Stimulated activated CD4-positive, alpha-beta T cell treated with anti-CD3 and anti-CD28 coated beads, Interleukin-15, amount 100 ng/mL, for 24 hours (primary cell): ENCODE measurements at regions not wholly inside any gene's neighbourhood (a gene's known extent, or its start where the extent isn't known, plus 50 kb on each side); places are given as distances from the start of the nearest gene placed in this dataset.

Experiments
- DNase-seq: peaks from one replicate; pipeline ENCODE4 v3.0.0-alpha.2; 2020

GRCh38 chr7:80403686-80404241 is 108.1 kb downstream of the GNAT3 start:
- DNase-seq, result no peak

GRCh38 chr7:80401708-80402107 is 110.2 kb downstream of the GNAT3 start:
- no peak for DNase-seq

- DNase-seq, result no peak
Observed at GRCh38 chr7:80393786-80394185, 118.1 kb downstream of the GNAT3 start.

- DNase-seq, result no peak
Observed at GRCh38 chr7:80392229-80393169, 119.4 kb downstream of the GNAT3 start.

GRCh38 chr7:80387634-80388193 is 124.2 kb downstream of the GNAT3 start:
- no peak for DNase-seq

GRCh38 chr7:80386686-80387085 is 125.2 kb downstream of the GNAT3 start:
- DNase-seq, result no peak

- DNase-seq, result no peak
Observed at GRCh38 chr7:80385508-80385907, 126.4 kb downstream of the GNAT3 start.

GRCh38 chr7:80380957-80381356 is 130.9 kb downstream of the GNAT3 start:
- no peak for DNase-seq

- DNase-seq, result no peak
Observed at GRCh38 chr7:80379034-80379982, 132.6 kb downstream of the GNAT3 start.

GRCh38 chr7:80374321-80374720 is 137.5 kb downstream of the GNAT3 start:
- DNase-seq, result no peak

- DNase-seq, result no peak
Observed at GRCh38 chr7:80373429-80374032, 138.3 kb downstream of the GNAT3 start.

GRCh38 chr7:80372415-80372814 is 139.4 kb downstream of the GNAT3 start:
- DNase-seq, result no peak

- no peak for DNase-seq
Observed at GRCh38 chr7:80370587-80370986, 141.3 kb downstream of the GNAT3 start.

- no peak for DNase-seq
Observed at GRCh38 chr7:80369321-80369720, 142.5 kb downstream of the GNAT3 start.

GRCh38 chr7:80362677-80363076 is 149.2 kb downstream of the GNAT3 start:
- DNase-seq, result no peak

GRCh38 chr7:80362010-80362618 is 149.8 kb downstream of the GNAT3 start:
- DNase-seq, result no peak

GRCh38 chr7:80359476-80359875 is 152.4 kb downstream of the GNAT3 start:
- no peak for DNase-seq

- DNase-seq, result no peak
Observed at GRCh38 chr7:80359029-80359428, 152.8 kb downstream of the GNAT3 start.

- DNase-seq, result no peak
Observed at GRCh38 chr7:80357530-80357929, 154.3 kb downstream of the GNAT3 start.

- DNase-seq, result no peak
Observed at GRCh38 chr7:80350430-80350829, 161.4 kb downstream of the GNAT3 start.

GRCh38 chr7:80348223-80348622 is 163.6 kb downstream of the GNAT3 start:
- no peak for DNase-seq

- no peak for DNase-seq
Observed at GRCh38 chr7:80347173-80347572, 164.7 kb downstream of the GNAT3 start.
